ENCODE measurements at regions not wholly inside any gene's neighbourhood (a gene's known extent, or its start where the extent isn't known, plus 50 kb on each side); places are given as distances from the start of the nearest gene placed in this dataset.
"Not testable (repeated sequence)": the region's sequence is repeated elsewhere in the genome, so short reads cannot be mapped to it uniquely, and the experiment has no call there.

DNA sequence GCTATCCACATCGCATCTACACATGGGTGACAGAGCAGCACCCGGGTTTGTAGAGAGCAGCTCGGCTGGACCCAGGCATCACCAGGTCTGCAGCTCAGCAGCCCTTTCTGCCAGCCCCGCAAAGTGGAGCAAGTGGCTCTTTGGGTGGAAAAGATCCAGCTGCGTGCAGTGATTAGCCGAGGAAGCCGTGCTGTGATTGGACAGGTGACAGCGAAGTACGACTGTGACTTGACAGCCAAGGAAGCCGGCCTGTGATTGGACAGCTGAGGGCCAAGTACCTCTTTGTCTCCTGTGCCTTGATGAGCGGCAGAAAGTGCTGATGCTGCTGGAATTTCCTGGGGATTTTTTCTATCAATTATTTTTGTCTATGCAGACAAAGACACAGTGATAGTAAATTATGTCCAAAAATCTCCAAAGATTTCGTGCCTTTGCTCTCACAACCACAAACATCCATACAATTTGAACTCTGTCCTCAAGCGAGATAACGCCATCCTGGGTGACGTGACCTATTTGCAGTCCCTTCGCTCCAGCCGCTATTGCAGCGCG is 62.3 kb upstream of the GPR31 start:
- Mint-ChIP-seq H3K9me3 (no peaks in the 10 kb centered on the region), H3K27ac (no peak overlapping the region), H3K36me3 (no peaks in the 10 kb centered on the region), H3K4me1 (no peaks in the 10 kb centered on the region), H3K4me3 (no peak overlapping the region), H3K27me3 (ENCODE audit: low read depth in 3 of 3) (peaks cover 0 to 13% (median 9%) of the 10 kb centered on the region in 3 donors)
- DNase-seq, result no peak
- Histone ChIP-seq H3K4me3 (replicated peaks in 1 of 3; ENCODE audit: low read depth in 2 of 3, low read length in 3 of 3) (no peak overlapping the region), H3K4me1 (ENCODE audit: control insufficient read depth in 1 of 2, insufficient read depth in 2 of 2, low read length in 2 of 2) (no peaks in the 10 kb centered on the region), H3K27ac (ENCODE audit: low read depth in 1 of 2, low read length in 2 of 2) (no peak overlapping the region), H3K36me3 (replicated peaks in 1 of 2; ENCODE audit: control insufficient read depth in 1 of 2, insufficient read depth in 2 of 2, low read length in 2 of 2) (no peaks in the 10 kb centered on the region), H4K20me1 (ENCODE audit: insufficient read depth, low read length) (no peaks in the 10 kb centered on the region), H3K9me3 (replicated peaks in 1 of 2; ENCODE audit: control insufficient read depth in 1 of 2, insufficient read depth in 1 of 2, low read length in 2 of 2) (no peaks in the 10 kb centered on the region), H3K9ac (ENCODE audit: insufficient read depth, low read length, poor library complexity, severe bottlenecking) (no peak overlapping the region), H3K4me2 (replicated peaks; ENCODE audit: extremely low read depth, low read length, poor library complexity, severe bottlenecking) (no peak overlapping the region), H3K27me3 (ENCODE audit: control insufficient read depth in 2 of 2, insufficient read depth in 2 of 2, low read length in 2 of 2) (no peaks in the 10 kb centered on the region), H3K79me2 (ENCODE audit: insufficient read depth, low read length) (no peaks in the 10 kb centered on the region), H2AFZ (ENCODE audit: insufficient read depth, low read depth, low read length, poor library complexity, severe bottlenecking) (no peak overlapping the region)
- intact Hi-C loops (cut with micrococcal nuclease), result no loop called here
- WGBS (ENCODE audit: insufficient coverage), result 85% methylated on average over 9 of the region's 19 CpGs
- TF ChIP-seq, protein P1, sequence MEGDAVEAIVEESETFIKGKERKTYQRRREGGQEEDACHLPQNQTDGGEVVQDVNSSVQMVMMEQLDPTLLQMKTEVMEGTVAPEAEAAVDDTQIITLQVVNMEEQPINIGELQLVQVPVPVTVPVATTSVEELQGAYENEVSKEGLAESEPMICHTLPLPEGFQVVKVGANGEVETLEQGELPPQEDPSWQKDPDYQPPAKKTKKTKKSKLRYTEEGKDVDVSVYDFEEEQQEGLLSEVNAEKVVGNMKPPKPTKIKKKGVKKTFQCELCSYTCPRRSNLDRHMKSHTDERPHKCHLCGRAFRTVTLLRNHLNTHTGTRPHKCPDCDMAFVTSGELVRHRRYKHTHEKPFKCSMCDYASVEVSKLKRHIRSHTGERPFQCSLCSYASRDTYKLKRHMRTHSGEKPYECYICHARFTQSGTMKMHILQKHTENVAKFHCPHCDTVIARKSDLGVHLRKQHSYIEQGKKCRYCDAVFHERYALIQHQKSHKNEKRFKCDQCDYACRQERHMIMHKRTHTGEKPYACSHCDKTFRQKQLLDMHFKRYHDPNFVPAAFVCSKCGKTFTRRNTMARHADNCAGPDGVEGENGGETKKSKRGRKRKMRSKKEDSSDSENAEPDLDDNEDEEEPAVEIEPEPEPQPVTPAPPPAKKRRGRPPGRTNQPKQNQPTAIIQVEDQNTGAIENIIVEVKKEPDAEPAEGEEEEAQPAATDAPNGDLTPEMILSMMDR (IDR thresholded peaks at IDR 0.05), result no peak

DNA sequence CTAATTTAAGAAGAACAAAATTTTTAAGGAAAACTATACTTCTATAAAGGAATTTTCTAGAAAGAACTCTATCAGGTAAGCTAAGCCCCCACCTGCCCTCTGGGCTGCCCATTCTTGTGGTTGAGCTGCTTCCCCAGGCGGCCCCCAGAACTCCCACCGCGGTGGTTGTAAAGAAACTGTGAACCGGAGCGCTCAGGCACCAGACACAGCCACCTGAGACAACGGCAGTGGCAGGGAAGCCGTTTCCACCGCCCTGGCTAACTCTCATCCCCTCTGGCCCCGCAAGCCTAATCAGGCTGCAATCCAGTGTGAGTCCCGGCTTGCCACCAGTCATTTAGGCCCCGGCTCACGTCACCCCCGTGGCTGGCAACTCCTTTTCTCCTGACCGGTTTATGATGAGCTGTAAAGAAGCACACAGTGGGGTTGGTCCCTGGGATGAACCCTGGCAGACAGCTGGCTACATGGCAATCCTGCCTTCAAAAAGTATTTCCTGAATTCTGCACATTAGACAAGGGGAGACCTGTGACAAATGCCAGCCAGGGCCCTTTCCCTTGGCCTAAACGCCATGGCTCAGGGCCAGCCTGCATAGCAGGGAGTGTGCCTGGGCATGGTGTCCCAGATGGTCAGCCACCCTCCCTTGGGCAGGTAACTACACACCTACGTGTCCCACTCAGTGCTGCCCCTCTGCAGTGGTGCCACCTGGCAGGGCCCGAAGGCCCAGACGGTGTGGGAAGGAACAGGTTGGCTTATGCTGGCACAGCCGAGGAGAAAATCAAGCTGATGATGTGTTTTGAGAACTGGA is 63.8 kb upstream of the GPR31 start:
- TF ChIP-seq, protein P1 (IDR thresholded peaks at IDR 0.05), result no peak
- H3K4me3 Mint-ChIP-seq, result no peak overlapping the region
- Histone ChIP-seq H3K9ac (ENCODE audit: insufficient read depth, low read length, poor library complexity, severe bottlenecking) (no peak overlapping the region), H3K79me2 (ENCODE audit: insufficient read depth, low read length) (no peaks in the 10 kb centered on the region), H2AFZ (ENCODE audit: insufficient read depth, low read depth, low read length, poor library complexity, severe bottlenecking) (no peak overlapping the region), H3K4me1 (ENCODE audit: control insufficient read depth in 1 of 2, insufficient read depth in 2 of 2, low read length in 2 of 2) (no peaks in the 10 kb centered on the region), H3K4me2 (replicated peaks; ENCODE audit: extremely low read depth, low read length, poor library complexity, severe bottlenecking) (no peak overlapping the region), H4K20me1 (ENCODE audit: insufficient read depth, low read length) (no peaks in the 10 kb centered on the region), H3K27ac (ENCODE audit: low read depth in 1 of 2, low read length in 2 of 2) (no peak overlapping the region), H3K36me3 (replicated peaks in 1 of 2; ENCODE audit: control insufficient read depth in 1 of 2, insufficient read depth in 2 of 2, low read length in 2 of 2) (no peaks in the 10 kb centered on the region), H3K9me3 (replicated peaks in 1 of 2; ENCODE audit: control insufficient read depth in 1 of 2, insufficient read depth in 1 of 2, low read length in 2 of 2) (no peaks in the 10 kb centered on the region), H3K27me3 (ENCODE audit: control insufficient read depth in 2 of 2, insufficient read depth in 2 of 2, low read length in 2 of 2) (peaks cover 0 to 5% of the 10 kb centered on the region in 2 donors), H3K4me3 (replicated peaks in 1 of 3; ENCODE audit: low read depth in 2 of 3, low read length in 3 of 3) (no peak overlapping the region)
- H3K27ac Mint-ChIP-seq, result peak overlapping the region in 1 of 7 donors; percentile 42
- intact Hi-C loops (cut with micrococcal nuclease), result no loop called here
- H3K9me3 Mint-ChIP-seq, result no peaks in the 10 kb centered on the region
- H3K36me3 Mint-ChIP-seq, result no peaks in the 10 kb centered on the region
- DNase-seq, result no peak
- 87% methylated on average over 14 of the region's 19 CpGs for WGBS (ENCODE audit: insufficient coverage)
- no peaks in the 10 kb centered on the region for H3K4me1 Mint-ChIP-seq
- H3K27me3 Mint-ChIP-seq (ENCODE audit: low read depth in 3 of 3), result peaks cover 9 to 13% (median 11%) of the 10 kb centered on the region in 3 donors

DNA sequence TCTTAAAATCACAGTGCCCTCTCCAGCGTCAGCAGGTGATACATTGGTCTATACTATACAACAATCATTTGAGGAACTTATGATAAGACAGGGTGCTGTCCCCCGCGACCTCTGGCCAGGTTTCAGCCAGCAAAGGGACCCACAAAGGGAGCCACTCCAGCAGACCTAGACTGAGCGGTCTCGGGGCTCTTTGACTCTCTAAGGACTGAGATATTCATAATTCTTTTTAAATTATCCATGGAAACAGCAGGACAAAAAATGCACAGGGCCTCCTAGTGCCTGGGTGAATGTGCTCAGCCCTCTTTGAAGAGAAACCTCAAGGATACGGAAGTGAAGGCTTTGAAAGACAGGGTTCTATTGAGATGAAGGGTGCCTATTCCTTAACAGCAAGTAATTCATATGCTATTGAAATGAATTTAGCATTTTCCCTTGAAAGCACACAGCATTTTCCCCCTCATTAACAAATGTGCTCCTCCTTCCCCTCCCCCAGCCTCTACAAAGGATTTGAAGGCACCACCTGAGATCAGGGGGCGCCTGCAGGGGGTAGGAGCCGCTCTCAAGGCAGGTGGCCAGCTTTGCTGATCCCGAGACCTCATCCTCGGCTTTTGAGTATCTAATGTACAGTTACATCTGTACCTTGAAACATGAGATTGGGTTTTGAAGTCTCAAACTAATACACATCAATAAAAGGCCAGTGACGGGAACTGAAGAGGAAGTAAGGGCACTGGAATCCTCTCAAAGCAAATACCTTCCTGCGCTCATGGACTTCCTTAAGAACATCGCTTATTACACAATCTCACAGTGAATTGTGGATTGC is 65.3 kb upstream of the UNC93A start:
- intact Hi-C loops (cut with micrococcal nuclease); H3K36me3 ChIP-seq (replicated peaks in 1 of 2; ENCODE audit: control insufficient read depth in 1 of 2, insufficient read depth in 2 of 2, low read length in 2 of 2); H3K4me3 ChIP-seq (replicated peaks in 1 of 3; ENCODE audit: low read depth in 2 of 3, low read length in 3 of 3); H3K36me3 Mint-ChIP-seq; H2AFZ ChIP-seq (ENCODE audit: insufficient read depth, low read depth, low read length, poor library complexity, severe bottlenecking); H3K27ac ChIP-seq (ENCODE audit: low read depth in 1 of 2, low read length in 2 of 2); H3K4me2 ChIP-seq (replicated peaks; ENCODE audit: extremely low read depth, low read length, poor library complexity, severe bottlenecking); H3K9me3 ChIP-seq (replicated peaks in 1 of 2; ENCODE audit: control insufficient read depth in 1 of 2, insufficient read depth in 1 of 2, low read length in 2 of 2); H3K9me3 Mint-ChIP-seq; H3K4me1 Mint-ChIP-seq; H3K9ac ChIP-seq (ENCODE audit: insufficient read depth, low read length, poor library complexity, severe bottlenecking); H3K4me1 ChIP-seq (ENCODE audit: control insufficient read depth in 1 of 2, insufficient read depth in 2 of 2, low read length in 2 of 2); H4K20me1 ChIP-seq (ENCODE audit: insufficient read depth, low read length); H3K79me2 ChIP-seq (ENCODE audit: insufficient read depth, low read length); DNase-seq: not testable (repeated sequence)
- peaks cover 28 to 35% of the 10 kb centered on the region in 2 donors for H3K27me3 ChIP-seq (ENCODE audit: control insufficient read depth in 2 of 2, insufficient read depth in 2 of 2, low read length in 2 of 2)
- WGBS (ENCODE audit: insufficient coverage), result no CpG with 5 or more reads among the region's 13 CpGs
- peak overlapping the region in 1 of 2 donors; percentile 39 for H3K4me3 Mint-ChIP-seq
- H3K27ac Mint-ChIP-seq, result peak overlapping the region in 1 of 7 donors; percentile 21
- H3K27me3 Mint-ChIP-seq (ENCODE audit: low read depth in 3 of 3), result peaks cover 25 to 43% (median 36%) of the 10 kb centered on the region in 3 donors
